Limb (tissue), 2 donors: ENCODE measurements at regions not wholly inside any gene's neighbourhood (a gene's known extent, or its start where the extent isn't known, plus 50 kb on each side); places are given as distances from the start of the nearest gene placed in this dataset.
A peak's percentile ranks its signal among the peaks of the same experiment; 100 is the strongest.

Experiments
- DNase-seq, 2 donors: peaks; one replicate each; pipeline ENCODE4 v3.0.0-alpha.2; 2016; ENCODE audit errors: extremely low spot score in 2 of 2

- no peak for DNase-seq
These were observed 99.9 kb upstream of the CACNA1A start for GRCh38 chr19:13606156-13606555.

DNA sequence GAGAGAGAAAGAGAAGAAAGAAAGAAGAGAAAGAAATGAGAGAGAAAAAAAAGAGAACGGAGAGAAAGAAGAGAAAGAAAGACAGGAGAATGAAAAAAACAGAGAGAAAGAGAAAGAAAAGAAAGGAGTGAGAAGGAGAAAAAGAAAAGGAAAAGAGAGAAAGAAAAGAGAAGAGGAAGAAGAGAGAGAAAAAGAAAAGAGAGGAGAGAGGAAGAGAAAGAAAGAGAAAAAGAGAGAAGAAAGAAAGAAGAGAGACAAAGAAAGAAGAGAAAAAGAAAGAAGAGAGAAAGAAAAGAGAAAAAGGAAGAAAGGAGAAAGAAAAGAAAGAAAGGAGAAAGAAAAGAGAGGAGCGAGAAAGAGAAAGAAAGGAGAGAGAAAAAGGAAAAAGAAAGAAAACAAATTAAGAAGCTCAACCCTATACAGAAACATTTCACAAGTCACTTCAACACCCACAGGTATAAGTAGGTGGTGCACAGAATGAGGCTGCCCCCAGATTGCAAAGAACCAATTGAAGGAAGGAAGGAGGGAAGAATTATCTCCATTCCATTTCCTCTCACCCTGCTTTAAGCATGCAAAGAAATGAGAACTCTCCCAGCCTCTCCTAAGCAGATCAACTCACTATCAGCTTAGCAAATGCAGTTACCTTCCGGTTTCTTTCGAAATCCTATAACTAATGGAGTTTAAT is 98.8 kb upstream of the CACNA1A start:
- no peak for DNase-seq

- no peak for DNase-seq
These were observed 94.5 kb upstream of the CACNA1A start for GRCh38 chr19:13600802-13601201.

DNA sequence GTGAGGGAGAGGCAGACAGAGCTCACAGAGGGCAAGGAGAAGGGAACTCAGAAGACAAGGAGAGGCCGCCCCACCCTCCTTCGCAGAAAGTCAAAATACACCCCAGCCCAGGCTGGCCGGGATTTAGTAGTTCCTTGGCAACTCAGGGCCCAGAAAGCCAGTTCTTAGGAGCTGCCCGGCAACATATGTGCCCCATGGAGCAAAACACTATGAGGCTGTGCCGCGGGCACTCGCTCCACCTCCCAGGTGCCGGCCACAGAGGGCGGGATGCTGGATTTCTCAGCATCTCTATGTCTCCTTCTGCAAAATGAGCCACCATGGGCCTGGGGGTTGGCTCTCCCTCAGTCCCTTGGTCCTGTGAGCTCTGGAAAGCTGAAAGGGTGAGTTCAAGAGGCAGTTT is 93.8 kb upstream of the CACNA1A start:
- no peak for DNase-seq

GRCh38 chr19:13599681-13600080 is 93.4 kb upstream of the CACNA1A start:
- no peak for DNase-seq

- no peak for DNase-seq
These were observed 91.8 kb upstream of the CACNA1A start for GRCh38 chr19:13598098-13598497.

GRCh38 chr19:13597640-13598039 is 91.4 kb upstream of the CACNA1A start:
- peak; percentile 62 to 72 for DNase-seq

GRCh38 chr19:13588957-13589833 is 82.9 kb upstream of the CACNA1A start:
- peak; percentile 49 to 88 for DNase-seq

GRCh38 chr19:13585512-13585911 is 79.2 kb upstream of the CACNA1A start:
- no peak for DNase-seq

- no peak for DNase-seq
These were observed 77.5 kb upstream of the CACNA1A start for GRCh38 chr19:13583753-13584152.

GRCh38 chr19:13583114-13583513 is 76.8 kb upstream of the CACNA1A start:
- DNase-seq = no peak

DNA sequence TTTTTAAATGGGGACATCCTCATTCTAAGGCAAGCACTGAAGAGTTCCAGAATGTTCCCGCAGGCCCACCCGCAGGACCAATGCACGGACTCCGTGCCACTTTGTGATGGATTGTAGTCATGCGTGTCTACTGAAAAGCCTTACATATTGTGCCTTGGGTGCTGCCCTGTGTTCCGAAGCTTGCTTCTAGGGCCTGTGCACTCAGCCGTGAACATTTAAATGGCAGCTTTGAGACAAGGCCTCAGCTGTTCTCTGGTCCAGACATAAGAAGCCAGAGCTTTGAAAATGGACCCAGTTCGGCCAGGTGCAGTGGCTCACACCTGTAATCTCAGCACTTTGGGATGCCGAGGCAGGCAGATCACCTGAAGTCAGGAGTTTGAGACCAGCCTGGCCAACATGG is 75.3 kb upstream of the CACNA1A start:
- DNase-seq = no peak

DNA sequence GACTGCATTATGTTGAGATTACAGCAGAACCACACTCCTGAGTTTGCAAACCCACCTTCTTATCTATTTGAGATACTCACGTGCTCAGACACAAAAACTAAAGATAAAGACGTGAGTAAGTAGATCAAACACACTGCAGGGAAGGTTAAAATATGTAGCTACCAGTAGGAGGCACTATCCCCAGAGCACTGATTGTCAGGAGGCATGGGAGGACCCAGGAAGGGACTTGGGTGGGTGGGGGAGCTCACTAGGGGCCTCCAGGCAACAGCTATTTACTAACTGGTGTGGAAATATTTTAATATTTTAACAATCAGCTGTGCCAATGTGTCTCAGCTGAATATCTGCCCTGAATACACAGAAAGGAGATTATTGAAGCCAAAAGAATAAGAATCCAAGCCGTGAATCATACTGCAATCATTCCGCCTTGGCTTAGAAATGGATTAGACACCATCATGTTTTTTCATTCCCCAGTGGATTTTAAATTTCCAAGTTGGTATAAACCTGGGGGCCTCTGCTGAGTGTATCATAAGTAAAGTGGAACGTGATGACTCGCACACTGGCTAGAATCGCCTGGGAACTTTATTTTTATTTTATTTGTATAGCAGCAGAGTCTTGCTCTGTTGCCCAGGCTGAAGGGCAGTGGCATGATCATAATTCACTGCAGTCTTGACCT is 73.2 kb upstream of the CACNA1A start:
- DNase-seq = no peak

DNA sequence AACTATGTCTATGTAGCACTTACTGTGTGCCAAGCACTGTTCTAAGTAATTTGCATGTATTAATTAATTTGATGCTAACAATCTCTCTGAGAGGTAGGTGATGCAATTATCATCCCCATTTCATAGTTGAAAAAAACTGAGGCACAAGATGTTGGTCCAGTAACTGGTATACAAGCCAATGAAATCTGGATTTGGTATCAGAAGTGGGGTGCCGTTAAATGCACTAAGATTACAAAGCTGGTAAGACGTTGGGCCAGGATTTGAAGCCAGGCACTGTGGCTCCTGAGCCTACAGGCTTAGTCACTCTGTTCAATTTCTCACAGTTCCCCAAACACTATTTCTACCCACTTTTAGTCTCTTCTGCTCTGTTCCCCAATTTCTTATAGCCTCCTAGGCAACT is 70.4 kb upstream of the CACNA1A start:
- DNase-seq = no peak

- no peak for DNase-seq
These were observed 68.7 kb upstream of the CACNA1A start for GRCh38 chr19:13574933-13575332.

DNA sequence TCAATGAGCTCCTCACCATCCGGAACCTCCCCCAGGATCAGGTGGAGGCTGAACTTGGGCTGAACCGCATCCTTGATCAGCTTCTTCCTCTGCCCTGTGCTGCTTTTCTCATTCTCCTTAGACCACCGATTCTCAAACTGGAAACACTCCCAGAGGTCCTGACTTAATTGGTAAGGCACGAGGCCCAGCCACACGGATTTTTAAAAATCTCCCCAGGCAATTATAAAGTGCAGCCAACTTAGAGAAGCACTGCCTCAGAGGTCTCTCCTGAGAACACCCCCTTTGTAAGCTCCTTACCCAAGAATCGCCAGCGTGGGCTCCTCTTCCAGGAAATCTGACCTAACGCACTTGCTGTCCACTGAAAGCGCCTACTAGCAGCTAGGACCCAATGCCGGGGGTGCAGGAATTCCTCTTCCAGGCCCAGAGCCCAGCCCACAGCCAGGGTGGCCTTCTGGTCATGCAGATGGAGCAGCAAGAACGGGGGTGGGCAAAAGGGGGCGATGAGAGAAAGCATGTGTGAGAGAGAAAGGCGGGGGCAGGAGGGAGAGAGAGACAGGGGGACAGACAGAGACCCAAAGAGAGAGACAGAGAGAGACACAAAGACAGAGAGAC is 66.9 kb upstream of the CACNA1A start:
- DNase-seq = no peak

DNA sequence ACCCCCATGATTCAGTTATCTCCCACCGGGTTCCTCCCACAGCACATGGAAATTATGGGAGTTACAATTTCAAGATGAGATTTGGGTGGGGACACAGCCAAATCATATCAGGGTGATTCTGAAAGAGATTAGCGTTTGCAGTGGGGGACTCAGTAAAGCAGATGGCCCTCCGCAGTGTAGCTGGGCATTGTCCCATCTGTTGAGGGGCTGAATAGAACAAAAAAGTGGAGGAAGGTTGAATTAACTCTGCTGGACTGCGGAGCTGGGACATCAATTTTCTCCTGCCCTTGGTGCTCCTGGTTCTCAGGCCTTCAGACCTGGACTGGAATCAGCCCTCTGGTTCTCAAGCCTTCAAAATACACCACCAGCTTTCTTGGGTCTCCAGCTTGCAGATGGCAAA is 55.2 kb upstream of the CACNA1A start:
- no peak for DNase-seq

- no peak for DNase-seq
These were observed 51.6 kb upstream of the CACNA1A start for GRCh38 chr19:13557756-13558398.

- DNase-seq = no peak
These were observed 50.3 kb upstream of the CACNA1A start for GRCh38 chr19:13556552-13556951.
